Loucy (cell line): ENCODE measurements at regions not wholly inside any gene's neighbourhood (a gene's known extent, or its start where the extent isn't known, plus 50 kb on each side); places are given as distances from the start of the nearest gene placed in this dataset.

Source experiments
- H2AFZ ChIP-seq: fragments of 200-600 bp; sonication (generic); 2 replicates; pipeline ENCODE4 v1.6.0; 2016; ENCODE audit warnings: antibody characterized with exemption, mild to moderate bottlenecking, low read length, moderate library complexity
- H3F3A ChIP-seq: fragments of 200-600 bp; 2 replicates; pipeline ENCODE4 v1.6.0; 2016; ENCODE audit warnings: antibody characterized with exemption, low read depth, mild to moderate bottlenecking
- H3K27me3 ChIP-seq: fragments of 200-600 bp; sonication (generic); 2 replicates; pipeline ENCODE4 v1.6.1; 2014; ENCODE audit warnings: low read length, mild to moderate bottlenecking; ENCODE audit not compliant: insufficient read depth, poor library complexity, severe bottlenecking
- H3K36me3 ChIP-seq: fragments of 200-600 bp; sonication (generic); 2 replicates; pipeline ENCODE4 v1.6.1; 2016; ENCODE audit warnings: low read length; ENCODE audit not compliant: insufficient read depth
- H3K4me1 ChIP-seq: fragments of 200-600 bp; sonication (generic); 2 replicates; pipeline ENCODE4 v1.5.1; 2014; ENCODE audit warnings: low read length, mild to moderate bottlenecking; ENCODE audit not compliant: insufficient read depth, poor library complexity, severe bottlenecking
- H3K4me2 ChIP-seq: fragments of 200-600 bp; sonication (generic); 2 replicates; pipeline ENCODE4 v1.6.0; 2014; ENCODE audit warnings: antibody characterized with exemption, low read length, low read depth, mild to moderate bottlenecking; ENCODE audit not compliant: poor library complexity, severe bottlenecking
- H3K4me3 ChIP-seq: fragments of 200-600 bp; sonication (generic); 2 replicates; pipeline ENCODE4 v1.5.1; 2014; ENCODE audit warnings: low read length, mild to moderate bottlenecking, mixed read lengths; ENCODE audit not compliant: poor library complexity, severe bottlenecking
- H3K79me2 ChIP-seq: fragments of 200-600 bp; sonication (generic); 2 replicates; pipeline ENCODE4 v1.6.1; 2014; ENCODE audit warnings: low read length; ENCODE audit not compliant: insufficient read depth
- H3K9ac ChIP-seq: fragments of 200-600 bp; sonication (generic); 2 replicates; pipeline ENCODE4 v1.6.0; 2014; ENCODE audit warnings: mild to moderate bottlenecking, low read depth, low read length, moderate library complexity; ENCODE audit not compliant: poor library complexity, severe bottlenecking
- H3K9me2 ChIP-seq: fragments of 200-600 bp; sonication (generic); replicated peaks from 2 replicates; pipeline ENCODE4 v1.6.1; 2016; ENCODE audit warnings: low read depth, low read length, mixed read lengths
- H3K9me3 ChIP-seq: fragments of 200-600 bp; sonication (generic); 2 replicates; pipeline ENCODE4 v1.6.1; 2014; ENCODE audit warnings: mild to moderate bottlenecking, antibody characterized with exemption, low read length, low read depth; ENCODE audit not compliant: insufficient read depth
- H4K20me1 ChIP-seq: fragments of 200-600 bp; sonication (generic); 2 replicates; pipeline ENCODE4 v1.6.0; 2014; ENCODE audit warnings: antibody characterized with exemption, low read length, mild to moderate bottlenecking; ENCODE audit not compliant: insufficient read depth, poor library complexity, severe bottlenecking
- EZH2phosphoT487 ChIP-seq: fragments of 200-600 bp; IDR thresholded peaks from 2 replicates; pipeline ENCODE4 v1.6.1; 2018; ENCODE audit warnings: antibody characterized with exemption, mild to moderate bottlenecking, moderate library complexity, borderline replicate concordance
- TF ChIP-seq, protein P1 (sequence below): fragments of 200-600 bp; sonication (generic); conservative IDR thresholded peaks from 2 replicates; pipeline ENCODE4 v1.5.1; 2014; ENCODE audit warnings: mild to moderate bottlenecking, antibody characterized with exemption, low read length

DNA sequence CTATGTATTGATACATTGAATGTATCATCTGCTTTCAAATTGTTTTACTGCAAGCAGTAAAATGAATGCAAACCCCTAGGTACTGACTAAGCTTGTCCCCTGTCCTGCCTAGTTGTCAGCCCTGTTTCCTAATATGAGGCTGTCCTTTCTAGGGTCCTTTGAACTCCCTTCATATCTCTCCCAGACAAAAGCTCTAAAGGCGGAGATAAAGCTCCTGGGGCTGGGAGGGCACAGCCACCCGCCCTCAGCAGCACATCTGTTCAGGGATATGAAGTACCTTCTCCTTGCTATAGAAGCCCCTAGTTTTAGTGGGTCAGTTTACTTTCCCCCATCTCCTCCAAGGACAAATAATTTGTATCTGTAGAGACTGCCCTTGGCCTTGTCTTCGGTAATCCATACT lies 93.1 kb upstream of the ETS2 start:
- no peaks in the 10 kb centered on the region for H3K9me2 ChIP-seq
- peaks cover 21% of the 10 kb centered on the region for H3K4me1 ChIP-seq
- no peak overlapping the region for H3K9ac ChIP-seq
- H3K36me3 ChIP-seq, result no peaks in the 10 kb centered on the region
- H3K4me2 ChIP-seq, result no peak overlapping the region
- H3K4me3 ChIP-seq, result no peak overlapping the region
- H2AFZ ChIP-seq, result no peak overlapping the region
- no peaks in the 10 kb centered on the region for H3K79me2 ChIP-seq
- no peaks in the 10 kb centered on the region for H3K9me3 ChIP-seq
- H3F3A ChIP-seq, result no peaks in the 10 kb centered on the region
- TF ChIP-seq, protein P1, sequence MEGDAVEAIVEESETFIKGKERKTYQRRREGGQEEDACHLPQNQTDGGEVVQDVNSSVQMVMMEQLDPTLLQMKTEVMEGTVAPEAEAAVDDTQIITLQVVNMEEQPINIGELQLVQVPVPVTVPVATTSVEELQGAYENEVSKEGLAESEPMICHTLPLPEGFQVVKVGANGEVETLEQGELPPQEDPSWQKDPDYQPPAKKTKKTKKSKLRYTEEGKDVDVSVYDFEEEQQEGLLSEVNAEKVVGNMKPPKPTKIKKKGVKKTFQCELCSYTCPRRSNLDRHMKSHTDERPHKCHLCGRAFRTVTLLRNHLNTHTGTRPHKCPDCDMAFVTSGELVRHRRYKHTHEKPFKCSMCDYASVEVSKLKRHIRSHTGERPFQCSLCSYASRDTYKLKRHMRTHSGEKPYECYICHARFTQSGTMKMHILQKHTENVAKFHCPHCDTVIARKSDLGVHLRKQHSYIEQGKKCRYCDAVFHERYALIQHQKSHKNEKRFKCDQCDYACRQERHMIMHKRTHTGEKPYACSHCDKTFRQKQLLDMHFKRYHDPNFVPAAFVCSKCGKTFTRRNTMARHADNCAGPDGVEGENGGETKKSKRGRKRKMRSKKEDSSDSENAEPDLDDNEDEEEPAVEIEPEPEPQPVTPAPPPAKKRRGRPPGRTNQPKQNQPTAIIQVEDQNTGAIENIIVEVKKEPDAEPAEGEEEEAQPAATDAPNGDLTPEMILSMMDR, result no peak
- TF ChIP-seq EZH2phosphoT487, result no peak
- no peaks in the 10 kb centered on the region for H4K20me1 ChIP-seq
- no peaks in the 10 kb centered on the region for H3K27me3 ChIP-seq

DNA sequence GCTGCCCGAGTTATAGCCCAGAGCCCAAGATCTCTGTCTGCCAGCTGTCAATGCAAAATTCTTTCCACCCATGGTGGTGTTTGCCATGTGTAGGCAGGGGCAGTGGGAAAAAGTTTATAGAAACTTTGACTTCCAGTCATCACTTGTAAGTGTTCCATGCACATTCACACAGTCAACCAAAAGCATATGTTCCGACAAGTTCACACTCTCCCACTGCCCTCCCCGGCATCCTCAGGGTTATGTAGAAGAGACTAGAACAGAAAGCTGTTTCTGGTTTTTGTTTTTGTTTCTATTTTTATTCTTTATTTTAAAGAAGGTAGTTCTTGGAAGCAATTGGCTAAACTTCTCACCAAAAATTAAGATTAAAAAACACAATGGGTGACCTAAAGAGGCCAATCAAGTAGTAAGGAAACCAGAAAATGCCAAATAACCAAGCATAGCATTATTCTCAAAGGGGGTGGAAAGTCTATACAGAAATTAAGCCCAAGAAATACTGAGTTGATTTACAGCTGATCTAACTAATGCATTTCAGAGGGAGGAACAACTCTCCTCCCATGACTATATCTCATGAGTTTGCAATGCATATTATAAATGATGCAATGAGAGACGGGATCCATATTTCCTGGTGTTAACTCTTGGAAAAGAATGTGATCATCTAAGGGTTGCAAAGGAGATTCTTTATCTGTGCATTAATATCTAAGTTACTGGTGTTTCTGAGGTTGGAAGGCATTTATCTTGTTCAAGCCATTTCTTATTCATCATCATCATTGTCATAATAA lies 91.5 kb upstream of the ETS2 start:
- TF ChIP-seq, protein P1, result no peak
- TF ChIP-seq EZH2phosphoT487, result no peak
- no peaks in the 10 kb centered on the region for H3K27me3 ChIP-seq
- no peaks in the 10 kb centered on the region for H3K9me2 ChIP-seq
- H3K4me3 ChIP-seq, result no peak overlapping the region
- H3K36me3 ChIP-seq, result no peaks in the 10 kb centered on the region
- H3K4me2 ChIP-seq, result no peak overlapping the region
- H3K9ac ChIP-seq, result no peak overlapping the region
- H3K4me1 ChIP-seq, result peaks cover 21% of the 10 kb centered on the region
- H2AFZ ChIP-seq, result no peak overlapping the region
- no peaks in the 10 kb centered on the region for H4K20me1 ChIP-seq
- H3F3A ChIP-seq, result no peaks in the 10 kb centered on the region
- H3K79me2 ChIP-seq, result no peaks in the 10 kb centered on the region
- no peaks in the 10 kb centered on the region for H3K9me3 ChIP-seq

DNA sequence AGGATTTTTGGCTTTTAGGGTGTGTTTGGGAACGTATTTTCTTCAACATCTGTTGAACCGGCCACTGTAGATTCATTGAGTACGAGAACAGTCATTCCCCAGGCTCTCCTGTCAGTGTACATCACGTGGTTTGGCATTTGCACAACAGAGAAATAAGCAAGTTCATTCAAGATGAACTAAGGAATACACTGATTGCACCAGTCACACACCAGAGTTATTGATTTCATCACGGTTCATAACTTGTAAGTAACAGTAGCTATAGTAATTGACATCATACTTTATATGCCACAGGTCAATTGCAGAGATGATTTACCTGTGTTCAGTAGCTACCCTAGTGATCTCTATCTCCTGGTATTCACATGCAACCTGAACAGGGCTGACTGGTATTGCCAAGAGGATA lies 90.7 kb upstream of the ETS2 start:
- H3K9me3 ChIP-seq, result no peaks in the 10 kb centered on the region
- H3K79me2 ChIP-seq, result no peaks in the 10 kb centered on the region
- H3K9ac ChIP-seq, result no peak overlapping the region
- H4K20me1 ChIP-seq, result no peaks in the 10 kb centered on the region
- no peaks in the 10 kb centered on the region for H3K36me3 ChIP-seq
- no peak overlapping the region for H3K4me3 ChIP-seq
- TF ChIP-seq, protein P1, result no peak
- TF ChIP-seq EZH2phosphoT487, result no peak
- no peaks in the 10 kb centered on the region for H3K9me2 ChIP-seq
- H3K27me3 ChIP-seq, result no peaks in the 10 kb centered on the region
- no peak overlapping the region for H2AFZ ChIP-seq
- no peaks in the 10 kb centered on the region for H3F3A ChIP-seq
- no peak overlapping the region for H3K4me2 ChIP-seq
- H3K4me1 ChIP-seq, result peaks cover 18% of the 10 kb centered on the region
